ENCODE measurements at regions not wholly inside any gene's neighbourhood (a gene's known extent, or its start where the extent isn't known, plus 50 kb on each side); places are given as distances from the start of the nearest gene placed in this dataset.

DNA sequence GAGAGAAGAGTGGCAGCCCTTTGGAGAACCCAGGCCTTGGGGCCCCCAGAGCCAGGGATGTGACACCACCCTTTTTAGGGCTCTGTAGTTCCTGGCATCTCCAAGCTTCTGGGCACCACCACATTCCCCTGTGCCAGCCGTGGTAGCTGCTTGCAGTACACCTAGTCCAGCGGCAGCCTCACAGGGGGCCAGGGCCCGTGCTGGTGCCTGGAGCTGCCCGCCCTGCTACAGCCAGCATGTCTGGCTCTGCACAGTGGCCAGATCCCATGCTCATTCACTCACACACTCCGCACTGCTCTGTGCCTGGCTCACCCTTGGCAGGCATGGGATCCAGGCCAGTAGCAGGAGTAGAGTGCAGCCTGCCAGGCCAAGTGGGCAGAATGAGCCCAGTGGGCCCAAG is 351.6 kb upstream of the TMCO5A start:
- DNase-seq (ENCODE audit: low read depth) = no peak

GRCh38 chr15:37586011-37586583 is 348.3 kb upstream of the TMCO5A start:
- no peak for TF ChIP-seq CTCF (conservative IDR thresholded peaks at IDR 0.05; ENCODE audit: low read depth, low read length)
- H3K4me3 ChIP-seq (ENCODE audit: low read length) = no peak overlapping the region
- DNase-seq (ENCODE audit: low read depth) = peak; percentile 18

More for the DNA sequence above, 351.6 kb upstream of the TMCO5A start:
- no peak for TF ChIP-seq CTCF (conservative IDR thresholded peaks at IDR 0.05; ENCODE audit: low read depth, low read length)
- no peak overlapping the region for H3K4me3 ChIP-seq (ENCODE audit: low read length)

DNA sequence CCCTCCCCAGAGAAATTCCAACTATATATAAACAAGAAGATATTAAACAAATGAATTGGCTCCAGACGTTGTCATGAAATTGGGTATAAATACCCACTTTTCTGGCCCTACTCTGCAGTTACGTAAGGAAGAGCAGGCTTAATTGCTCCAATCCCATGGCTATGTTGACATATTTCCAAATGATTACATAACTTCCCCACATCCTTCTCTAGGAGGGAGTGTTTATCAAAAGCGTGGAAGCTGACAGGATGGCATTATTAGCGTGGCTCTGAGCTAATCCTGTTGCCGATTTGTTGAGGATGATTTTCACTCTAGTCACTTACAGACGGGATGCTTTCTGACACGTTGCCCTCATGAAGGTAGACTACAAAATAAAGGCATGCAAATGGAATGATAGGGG is 347.5 kb upstream of the TMCO5A start:
- peak; percentile 80 for DNase-seq (ENCODE audit: low read depth)
- no peak for TF ChIP-seq CTCF (conservative IDR thresholded peaks at IDR 0.05; ENCODE audit: low read depth, low read length)

DNA sequence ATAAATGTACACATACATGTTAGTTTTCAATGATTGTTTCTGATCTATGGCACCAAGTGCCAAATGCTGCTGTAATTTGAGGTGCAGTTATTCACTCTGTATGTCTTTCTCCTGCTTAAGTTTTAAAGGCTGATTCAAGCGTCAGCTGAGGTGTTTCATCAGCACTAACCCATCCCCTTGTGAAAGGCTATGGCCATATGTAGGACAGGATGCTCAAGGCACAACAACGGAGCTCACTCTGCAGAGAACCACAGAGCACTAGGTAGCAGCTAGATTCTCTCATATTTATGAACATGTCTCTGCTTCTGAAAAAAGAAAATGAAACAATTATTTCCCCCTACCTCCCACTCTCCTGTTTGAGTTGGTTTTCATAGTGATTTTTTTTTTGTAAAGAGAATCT is 340.0 kb upstream of the TMCO5A start:
- H3K4me3 ChIP-seq (ENCODE audit: low read length) = no peak overlapping the region
- no peak for DNase-seq (ENCODE audit: low read depth)
- TF ChIP-seq CTCF (conservative IDR thresholded peaks at IDR 0.05; ENCODE audit: low read depth, low read length) = no peak

More for the DNA sequence above, 347.5 kb upstream of the TMCO5A start:
- H3K4me3 ChIP-seq (ENCODE audit: low read length) = no peak overlapping the region

GRCh38 chr15:37595426-37595970 is 338.9 kb upstream of the TMCO5A start:
- H3K4me3 ChIP-seq (ENCODE audit: low read length) = no peak overlapping the region
- no peak for TF ChIP-seq CTCF (conservative IDR thresholded peaks at IDR 0.05; ENCODE audit: low read depth, low read length)
- no peak for DNase-seq (ENCODE audit: low read depth)

DNA sequence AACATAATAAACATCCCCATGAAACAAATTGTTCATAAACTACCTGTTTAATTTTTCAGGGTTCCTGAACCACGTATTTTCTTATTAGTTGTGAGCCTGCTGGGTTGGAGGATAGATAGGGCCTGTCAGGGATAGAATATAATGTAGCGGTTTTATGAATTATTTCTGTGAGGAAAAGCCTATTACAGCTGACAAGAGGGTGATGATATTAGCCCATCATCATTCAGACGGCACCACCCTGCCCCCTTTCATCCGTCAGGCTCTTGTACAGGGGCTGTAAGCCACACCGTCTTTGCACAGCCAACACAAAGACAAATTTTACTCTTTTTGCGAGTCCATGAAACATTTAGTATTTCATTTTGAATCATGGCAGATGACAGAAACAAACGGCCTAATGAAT is 335.3 kb upstream of the TMCO5A start:
- no peak for DNase-seq (ENCODE audit: low read depth)
- no peak overlapping the region for H3K4me3 ChIP-seq (ENCODE audit: low read length)
- TF ChIP-seq CTCF (conservative IDR thresholded peaks at IDR 0.05; ENCODE audit: low read depth, low read length) = no peak

DNA sequence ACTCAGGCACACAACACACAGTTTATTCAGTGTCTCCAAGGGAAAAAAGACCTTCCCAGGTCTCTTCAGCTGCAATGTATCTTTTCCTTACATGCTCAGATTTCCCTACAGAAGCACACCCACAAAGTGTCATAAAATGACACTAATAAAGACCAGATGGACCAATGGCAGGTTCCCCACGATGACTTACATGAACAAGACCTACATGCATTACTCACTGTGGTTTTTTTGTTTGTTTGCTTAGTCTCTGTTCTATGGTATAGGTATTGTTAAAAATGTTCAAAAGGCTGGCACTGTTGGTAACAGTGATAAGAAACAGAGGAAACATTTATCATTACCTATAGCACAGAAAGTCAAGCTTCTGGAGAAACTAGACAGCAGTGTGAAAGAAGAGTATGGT is 318.2 kb upstream of the TMCO5A start:
- DNase-seq (ENCODE audit: low read depth) = no peak
- no peak overlapping the region for H3K4me3 ChIP-seq (ENCODE audit: low read length)
- no peak for TF ChIP-seq CTCF (conservative IDR thresholded peaks at IDR 0.05; ENCODE audit: low read depth, low read length)
